CD4-positive, alpha-beta T cell (primary cell): ENCODE measurements at regions not wholly inside any gene's neighbourhood (a gene's known extent, or its start where the extent isn't known, plus 50 kb on each side); places are given as distances from the start of the nearest gene placed in this dataset.

Experiments
- ATAC-seq: fragments of 200-7000 bp; cut with Tn5 transposase; one replicate; pipeline ENCODE4 v1.10.0; 2022; ENCODE audit warnings: mild to moderate bottlenecking; ENCODE audit not compliant: poor library complexity
- CTCF ChIA-PET: fragments of 350-600 bp; sonication (Branson Sonifier 250); formaldehyde crosslinking; loops from one replicate; lab custom pipeline; 2021; ENCODE audit warnings: antibody characterized with exemption, inconsistent platforms; lab: Charles Lee
- POLR2A ChIA-PET: fragments of 350-600 bp; sonication (Branson Sonifier 250); formaldehyde crosslinking; loops from one replicate; lab custom pipeline; 2021; ENCODE audit warnings: antibody characterized with exemption, inconsistent platforms; lab: Charles Lee
- DNase-seq, 14 experiments: peaks; one replicate each; pipeline ENCODE4 v3.0.0-alpha.2; 2013 to 2020; ENCODE audit warnings: mixed read lengths in 2 of 14
- H3K27ac ChIP-seq, 2 donors: one replicate each; pipeline versions ENCODE4 v1.5.1 to v1.7.0; 2013; ENCODE audit warnings: low read length in 2 of 2, low read depth in 1 of 2, mild to moderate bottlenecking in 1 of 2
- H3K27me3 ChIP-seq, 2 experiments: 1 replicate in 1 of 2; 2 replicates in 1 of 2; pipeline versions ENCODE4 v1.6.1 to v1.7.0; 2013; ENCODE audit warnings: low read length in 2 of 2, control low read depth in 1 of 2, mild to moderate bottlenecking in 1 of 2, moderate library complexity in 1 of 2; ENCODE audit not compliant: insufficient read depth in 2 of 2, control insufficient read depth in 1 of 2
- H3K36me3 ChIP-seq: one replicate; pipeline ENCODE4 v1.6.1; 2013; ENCODE audit warnings: low read length, control low read depth; ENCODE audit not compliant: insufficient read depth
- H3K4me1 ChIP-seq: one replicate; pipeline ENCODE4 v1.6.1; 2013; ENCODE audit warnings: low read length, control low read depth; ENCODE audit not compliant: insufficient read depth
- H3K4me3 ChIP-seq: one replicate; pipeline ENCODE4 v1.5.1; 2013; ENCODE audit warnings: mild to moderate bottlenecking, low read length, moderate library complexity
- H3K9me3 ChIP-seq, 2 experiments: 1 replicate in 1 of 2; 2 replicates in 1 of 2; pipeline versions ENCODE4 v1.6.1 to v1.7.0; 2013; ENCODE audit warnings: low read length in 2 of 2, mild to moderate bottlenecking in 2 of 2, control low read depth in 1 of 2, moderate library complexity in 1 of 2; ENCODE audit not compliant: control insufficient read depth in 1 of 2, insufficient read depth in 1 of 2
- H3K27ac Mint-ChIP-seq: one replicate; pipeline ENCODE4 v1.8.0; 2020; ENCODE audit warnings: mixed read lengths
- H3K27me3 Mint-ChIP-seq: one replicate; pipeline ENCODE4 v1.8.0; 2021; ENCODE audit warnings: mixed read lengths
- H3K36me3 Mint-ChIP-seq: one replicate; pipeline ENCODE4 v1.8.0; 2021; ENCODE audit warnings: low read depth, mixed read lengths
- H3K4me1 Mint-ChIP-seq: one replicate; pipeline ENCODE4 v1.8.0; 2021; ENCODE audit warnings: low read depth, mixed read lengths
- H3K4me3 Mint-ChIP-seq: one replicate; pipeline ENCODE4 v1.8.0; 2020; ENCODE audit warnings: mild to moderate bottlenecking, mixed read lengths
- H3K9me3 Mint-ChIP-seq: one replicate; pipeline ENCODE4 v1.8.0; 2020; ENCODE audit warnings: mixed read lengths
- intact Hi-C, 2 experiments: fragments of 100-400 bp; cut with DNase I in 1 of 2; cut with micrococcal nuclease in 1 of 2; formaldehyde crosslinking; loops; one replicate each; pipeline versions ENCODE4 v1.15.1 to v1.9.0; 2023 to 2025; cut with DNase I, micrococcal nuclease
- TF ChIP-seq, protein P1 (sequence below): fragments of 200-600 bp; IDR thresholded peaks from one replicate; pipeline ENCODE4 v1.8.0; 2022; ENCODE audit warnings: antibody characterized with exemption, mild to moderate bottlenecking

DNA sequence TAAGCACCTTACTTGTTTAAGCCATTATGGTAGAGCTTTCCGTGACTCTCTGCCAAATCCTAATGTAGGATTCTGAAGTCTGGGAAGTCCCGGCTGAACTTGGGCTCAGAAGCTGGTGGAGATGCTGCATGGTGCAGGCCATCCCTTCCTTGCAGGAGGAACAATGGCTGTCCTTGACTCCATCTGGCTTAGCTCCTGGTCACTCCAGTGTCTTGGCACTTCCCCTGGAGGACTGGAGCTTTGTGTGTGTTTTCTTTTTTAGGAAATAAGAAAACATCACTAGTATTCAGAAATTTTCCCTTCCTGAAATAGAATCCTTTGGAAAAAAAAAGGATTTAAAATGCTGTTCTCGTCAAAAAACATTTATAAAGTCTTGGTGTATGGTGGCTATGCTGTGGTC, 209.3 kb upstream of the ROPN1 start:
- Histone ChIP-seq H3K4me1 (no peaks in the 10 kb centered on the region), H3K4me3 (no peak overlapping the region), H3K27ac (no peak overlapping the region), H3K9me3 (peaks cover 0 to 4% of the 10 kb centered on the region in 2 experiments), H3K36me3 (no peaks in the 10 kb centered on the region), H3K27me3 (peaks cover 0 to 2% of the 10 kb centered on the region in 2 experiments)
- ChIA-PET CTCF (interaction anchor here (1.0 kb wide), 1 partner anchor 12 kb away, joined by 4 read pairs; no protein-coding TSS in a partner anchor), POLR2A (no interaction called here)
- ATAC-seq = no peak
- H3K27me3 Mint-ChIP-seq = peaks cover 42% of the 10 kb centered on the region
- DNase-seq = no peak
- H3K36me3 Mint-ChIP-seq = no peaks in the 10 kb centered on the region
- intact Hi-C loops = no loop called here
- no peaks in the 10 kb centered on the region for H3K4me1 Mint-ChIP-seq
- no peak overlapping the region for H3K4me3 Mint-ChIP-seq
- TF ChIP-seq, protein P1, sequence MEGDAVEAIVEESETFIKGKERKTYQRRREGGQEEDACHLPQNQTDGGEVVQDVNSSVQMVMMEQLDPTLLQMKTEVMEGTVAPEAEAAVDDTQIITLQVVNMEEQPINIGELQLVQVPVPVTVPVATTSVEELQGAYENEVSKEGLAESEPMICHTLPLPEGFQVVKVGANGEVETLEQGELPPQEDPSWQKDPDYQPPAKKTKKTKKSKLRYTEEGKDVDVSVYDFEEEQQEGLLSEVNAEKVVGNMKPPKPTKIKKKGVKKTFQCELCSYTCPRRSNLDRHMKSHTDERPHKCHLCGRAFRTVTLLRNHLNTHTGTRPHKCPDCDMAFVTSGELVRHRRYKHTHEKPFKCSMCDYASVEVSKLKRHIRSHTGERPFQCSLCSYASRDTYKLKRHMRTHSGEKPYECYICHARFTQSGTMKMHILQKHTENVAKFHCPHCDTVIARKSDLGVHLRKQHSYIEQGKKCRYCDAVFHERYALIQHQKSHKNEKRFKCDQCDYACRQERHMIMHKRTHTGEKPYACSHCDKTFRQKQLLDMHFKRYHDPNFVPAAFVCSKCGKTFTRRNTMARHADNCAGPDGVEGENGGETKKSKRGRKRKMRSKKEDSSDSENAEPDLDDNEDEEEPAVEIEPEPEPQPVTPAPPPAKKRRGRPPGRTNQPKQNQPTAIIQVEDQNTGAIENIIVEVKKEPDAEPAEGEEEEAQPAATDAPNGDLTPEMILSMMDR = no peak
- no peaks in the 10 kb centered on the region for H3K9me3 Mint-ChIP-seq
- no peak overlapping the region for H3K27ac Mint-ChIP-seq

DNA sequence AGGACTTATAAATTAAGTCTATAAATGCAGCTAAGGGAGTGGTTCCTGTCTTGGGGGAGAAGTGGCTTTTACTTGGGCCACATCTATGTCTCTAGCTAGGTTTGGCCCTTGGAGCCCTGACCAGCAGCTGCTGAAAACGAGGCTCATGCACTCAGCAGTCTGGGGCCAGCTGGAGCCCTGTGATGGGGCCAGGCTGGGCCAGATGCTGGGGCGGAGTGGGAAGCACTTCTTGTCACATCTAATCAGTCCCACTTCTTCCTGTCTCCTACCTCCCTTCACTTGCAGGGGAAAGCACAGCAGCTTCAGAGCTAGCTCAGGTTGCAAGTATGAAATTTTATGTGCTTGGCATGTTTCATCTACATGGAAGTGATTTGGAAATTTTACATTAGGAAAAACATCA, 209.9 kb upstream of the ROPN1 start:
- Mint-ChIP-seq H3K36me3 (no peaks in the 10 kb centered on the region), H3K27me3 (peaks cover 42% of the 10 kb centered on the region), H3K9me3 (no peaks in the 10 kb centered on the region), H3K27ac (no peak overlapping the region), H3K4me3 (no peak overlapping the region), H3K4me1 (no peaks in the 10 kb centered on the region)
- H3K4me1 ChIP-seq = no peaks in the 10 kb centered on the region
- ATAC-seq = no peak
- no peak for DNase-seq
- H3K36me3 ChIP-seq = no peaks in the 10 kb centered on the region
- peaks cover 0 to 4% of the 10 kb centered on the region in 2 experiments for H3K27me3 ChIP-seq
- TF ChIP-seq, protein P1 = no peak
- H3K27ac ChIP-seq = no peak overlapping the region
- CTCF ChIA-PET = interaction anchor here (1.0 kb wide), 1 partner anchor 11 kb away, joined by 4 read pairs; no protein-coding TSS in a partner anchor
- peaks cover 0 to 4% of the 10 kb centered on the region in 2 experiments for H3K9me3 ChIP-seq
- POLR2A ChIA-PET = no interaction called here
- intact Hi-C loops = no loop called here
- no peak overlapping the region for H3K4me3 ChIP-seq

DNA sequence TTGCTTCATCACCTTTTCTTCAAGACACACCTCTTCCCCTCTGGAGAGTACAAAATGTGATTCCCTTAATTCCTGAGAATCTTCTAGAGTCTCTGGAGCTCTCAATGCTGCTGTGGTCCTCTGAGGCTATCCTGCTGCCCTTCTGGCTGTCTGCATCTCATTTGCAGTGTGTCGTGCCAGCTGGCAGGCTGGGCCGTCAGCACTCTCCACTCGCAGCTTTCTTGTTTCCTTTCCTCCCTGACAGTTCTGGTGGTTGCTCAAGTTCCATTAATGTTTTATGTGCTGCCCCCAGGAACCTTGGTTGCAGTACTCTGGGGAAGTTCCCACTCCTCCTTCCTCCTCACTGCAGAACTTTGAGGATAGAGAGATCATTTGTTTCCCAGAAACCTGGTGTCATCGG, 210.8 kb upstream of the ROPN1 start:
- no peak for DNase-seq
- Mint-ChIP-seq H3K9me3 (no peaks in the 10 kb centered on the region), H3K4me3 (no peak overlapping the region), H3K27me3 (peaks cover 42% of the 10 kb centered on the region), H3K36me3 (no peaks in the 10 kb centered on the region), H3K4me1 (no peaks in the 10 kb centered on the region), H3K27ac (no peak overlapping the region)
- ATAC-seq = no peak
- H3K36me3 ChIP-seq = no peaks in the 10 kb centered on the region
- CTCF ChIA-PET = no interaction called here
- H3K4me1 ChIP-seq = no peaks in the 10 kb centered on the region
- TF ChIP-seq, protein P1 = no peak
- H3K4me3 ChIP-seq = no peak overlapping the region
- intact Hi-C loops = no loop called here
- POLR2A ChIA-PET = no interaction called here
- H3K9me3 ChIP-seq = peaks cover 0 to 4% of the 10 kb centered on the region in 2 experiments
- peaks cover 0 to 4% of the 10 kb centered on the region in 2 experiments for H3K27me3 ChIP-seq
- no peak overlapping the region for H3K27ac ChIP-seq
